MM.1S (cell line): ENCODE measurements at regions not wholly inside any gene's neighbourhood (a gene's known extent, or its start where the extent isn't known, plus 50 kb on each side); places are given as distances from the start of the nearest gene placed in this dataset.
A peak's percentile ranks its signal among the peaks of the same experiment; 100 is the strongest.

Source experiments
- DNase-seq: peaks from one replicate; pipeline ENCODE4 v3.0.0-alpha.2; 2015
- H2AFZ ChIP-seq: fragments of 300-600 bp; sonication (generic); 2 replicates; pipeline ENCODE4 v1.6.0; 2016; ENCODE audit warnings: antibody characterized with exemption, low read length
- H3F3A ChIP-seq: fragments of 300-600 bp; sonication (generic); 2 replicates; pipeline ENCODE4 v1.6.1; 2016; ENCODE audit warnings: mild to moderate bottlenecking, antibody characterized with exemption, low read length, moderate library complexity, mixed read lengths; ENCODE audit not compliant: insufficient read depth
- H3K27ac ChIP-seq: fragments of 300-600 bp; sonication (generic); 2 replicates; pipeline ENCODE4 v1.5.1; 2016; ENCODE audit warnings: mild to moderate bottlenecking, low read length
- H3K27me3 ChIP-seq: fragments of 300-600 bp; sonication (generic); replicated peaks from 2 replicates; pipeline ENCODE4 v1.6.0; 2016; ENCODE audit warnings: low read length; ENCODE audit not compliant: insufficient read depth
- H3K36me3 ChIP-seq: fragments of 300-600 bp; sonication (generic); replicated peaks from 2 replicates; pipeline ENCODE4 v1.6.1; 2016; ENCODE audit warnings: mild to moderate bottlenecking, low read length, mixed read lengths; ENCODE audit not compliant: insufficient read depth
- H3K4me1 ChIP-seq: fragments of 300-600 bp; sonication (generic); 2 replicates; pipeline ENCODE4 v1.6.1; 2016; ENCODE audit warnings: low read length, mixed read lengths
- H3K4me2 ChIP-seq: fragments of 300-600 bp; sonication (generic); 2 replicates; pipeline ENCODE4 v1.6.0; 2016; ENCODE audit warnings: low read depth, low read length
- H3K4me3 ChIP-seq: fragments of 300-600 bp; sonication (generic); 2 replicates; pipeline ENCODE4 v1.5.1; 2016; ENCODE audit warnings: low read length, mixed read lengths
- H3K79me2 ChIP-seq: fragments of 300-600 bp; sonication (generic); 2 replicates; pipeline ENCODE4 v1.6.1; 2016; ENCODE audit warnings: mixed run types, low read length, mixed read lengths
- H3K9ac ChIP-seq: fragments of 300-600 bp; sonication (generic); 2 replicates; pipeline ENCODE4 v1.6.1; 2016; ENCODE audit warnings: low read length, mixed read lengths
- H3K9me2 ChIP-seq: fragments of 300-600 bp; sonication (generic); replicated peaks from 2 replicates; pipeline ENCODE4 v1.6.1; 2016; ENCODE audit warnings: mild to moderate bottlenecking, low read length, mixed read lengths; ENCODE audit not compliant: insufficient read depth
- H3K9me3 ChIP-seq: fragments of 300-600 bp; sonication (generic); replicated peaks from 2 replicates; pipeline ENCODE4 v1.6.1; 2016; ENCODE audit warnings: mild to moderate bottlenecking, low read length, mixed read lengths; ENCODE audit not compliant: insufficient read depth
- H4K20me1 ChIP-seq: fragments of 300-600 bp; sonication (generic); 2 replicates; pipeline ENCODE4 v1.6.1; 2016; ENCODE audit warnings: mild to moderate bottlenecking, low read length, moderate library complexity, mixed read lengths; ENCODE audit not compliant: insufficient read depth
- EZH2 ChIP-seq: fragments of 300-600 bp; sonication (generic); optimal IDR thresholded peaks from 2 replicates; pipeline ENCODE3; 2017; ENCODE audit warnings: low read depth, mild to moderate bottlenecking, antibody characterized with exemption, low read length, mixed read lengths
- EZH2phosphoT487 ChIP-seq: fragments of 300-600 bp; sonication (generic); IDR thresholded peaks from 2 replicates; pipeline ENCODE4 v1.6.1; 2018; ENCODE audit warnings: antibody characterized with exemption, low read length
- TF ChIP-seq, protein P1 (sequence below): fragments of 300-600 bp; sonication (generic); IDR thresholded peaks from 2 replicates; pipeline ENCODE4 v1.5.1; 2016; ENCODE audit warnings: antibody characterized with exemption, low read length, mixed read lengths

GRCh38 chr6:54786154-54786553 lies 60.4 kb upstream of the FAM83B start:
- H3K79me2 ChIP-seq, result no peaks in the 10 kb centered on the region
- peaks cover 17% of the 10 kb centered on the region for H3K4me1 ChIP-seq
- no peaks in the 10 kb centered on the region for H3F3A ChIP-seq
- no peaks in the 10 kb centered on the region for H3K9me2 ChIP-seq
- no peaks in the 10 kb centered on the region for H3K27me3 ChIP-seq
- peak; percentile 31 for DNase-seq
- no peak overlapping the region for H3K4me2 ChIP-seq
- no peak overlapping the region for H3K4me3 ChIP-seq
- H3K27ac ChIP-seq, result no peak overlapping the region
- TF ChIP-seq, protein P1, sequence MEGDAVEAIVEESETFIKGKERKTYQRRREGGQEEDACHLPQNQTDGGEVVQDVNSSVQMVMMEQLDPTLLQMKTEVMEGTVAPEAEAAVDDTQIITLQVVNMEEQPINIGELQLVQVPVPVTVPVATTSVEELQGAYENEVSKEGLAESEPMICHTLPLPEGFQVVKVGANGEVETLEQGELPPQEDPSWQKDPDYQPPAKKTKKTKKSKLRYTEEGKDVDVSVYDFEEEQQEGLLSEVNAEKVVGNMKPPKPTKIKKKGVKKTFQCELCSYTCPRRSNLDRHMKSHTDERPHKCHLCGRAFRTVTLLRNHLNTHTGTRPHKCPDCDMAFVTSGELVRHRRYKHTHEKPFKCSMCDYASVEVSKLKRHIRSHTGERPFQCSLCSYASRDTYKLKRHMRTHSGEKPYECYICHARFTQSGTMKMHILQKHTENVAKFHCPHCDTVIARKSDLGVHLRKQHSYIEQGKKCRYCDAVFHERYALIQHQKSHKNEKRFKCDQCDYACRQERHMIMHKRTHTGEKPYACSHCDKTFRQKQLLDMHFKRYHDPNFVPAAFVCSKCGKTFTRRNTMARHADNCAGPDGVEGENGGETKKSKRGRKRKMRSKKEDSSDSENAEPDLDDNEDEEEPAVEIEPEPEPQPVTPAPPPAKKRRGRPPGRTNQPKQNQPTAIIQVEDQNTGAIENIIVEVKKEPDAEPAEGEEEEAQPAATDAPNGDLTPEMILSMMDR, result no peak
- TF ChIP-seq EZH2, result no peak
- TF ChIP-seq EZH2phosphoT487, result no peak
- no peak overlapping the region for H3K9ac ChIP-seq
- H3K9me3 ChIP-seq, result no peaks in the 10 kb centered on the region
- no peaks in the 10 kb centered on the region for H3K36me3 ChIP-seq
- H4K20me1 ChIP-seq, result no peaks in the 10 kb centered on the region
- no peak overlapping the region for H2AFZ ChIP-seq

DNA sequence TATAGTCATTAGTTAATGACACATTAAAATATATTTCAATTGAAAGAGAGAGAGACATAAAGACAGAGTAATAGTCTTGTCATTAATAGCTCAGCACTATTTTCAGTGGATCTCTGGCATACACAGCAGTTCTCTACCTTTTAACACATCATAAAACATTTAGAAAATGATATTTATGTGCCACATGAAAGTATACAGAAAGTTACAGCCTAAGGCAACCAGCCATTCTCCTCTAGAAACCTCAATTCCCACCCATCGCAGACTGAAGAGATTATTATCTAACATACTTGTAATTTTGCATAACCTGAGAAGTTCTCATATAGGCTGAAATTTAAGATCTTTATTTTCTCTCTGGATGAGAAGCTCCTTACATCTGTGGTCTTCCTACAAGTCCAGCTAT lies 58.7 kb upstream of the FAM83B start:
- H3K79me2 ChIP-seq, result no peaks in the 10 kb centered on the region
- H3K9me2 ChIP-seq, result no peaks in the 10 kb centered on the region
- no peak overlapping the region for H2AFZ ChIP-seq

More for the DNA sequence above, 58.7 kb upstream of the FAM83B start:
- peaks cover 17% of the 10 kb centered on the region for H3K4me1 ChIP-seq
- H3K9me3 ChIP-seq, result no peaks in the 10 kb centered on the region
- TF ChIP-seq EZH2phosphoT487 (no peak), EZH2 (no peak)
- TF ChIP-seq, protein P1, result no peak
- H3K9ac ChIP-seq, result no peak overlapping the region
- no peak overlapping the region for H3K4me3 ChIP-seq
- H3K4me2 ChIP-seq, result no peak overlapping the region
- H4K20me1 ChIP-seq, result no peaks in the 10 kb centered on the region
- no peak for DNase-seq
- H3F3A ChIP-seq, result no peaks in the 10 kb centered on the region
- H3K27ac ChIP-seq, result no peak overlapping the region
- H3K27me3 ChIP-seq, result no peaks in the 10 kb centered on the region
- no peaks in the 10 kb centered on the region for H3K36me3 ChIP-seq
